GM19438 (cell line): ENCODE measurements at regions not wholly inside any gene's neighbourhood (a gene's known extent, or its start where the extent isn't known, plus 50 kb on each side); places are given as distances from the start of the nearest gene placed in this dataset.

Experiments
- ATAC-seq: cut with Tn5 transposase; IDR thresholded peaks from one replicate; pipeline ENCODE4 v1.9.1; 2021; ENCODE audit warnings: low read depth; ENCODE audit not compliant: unreplicated experiment

DNA sequence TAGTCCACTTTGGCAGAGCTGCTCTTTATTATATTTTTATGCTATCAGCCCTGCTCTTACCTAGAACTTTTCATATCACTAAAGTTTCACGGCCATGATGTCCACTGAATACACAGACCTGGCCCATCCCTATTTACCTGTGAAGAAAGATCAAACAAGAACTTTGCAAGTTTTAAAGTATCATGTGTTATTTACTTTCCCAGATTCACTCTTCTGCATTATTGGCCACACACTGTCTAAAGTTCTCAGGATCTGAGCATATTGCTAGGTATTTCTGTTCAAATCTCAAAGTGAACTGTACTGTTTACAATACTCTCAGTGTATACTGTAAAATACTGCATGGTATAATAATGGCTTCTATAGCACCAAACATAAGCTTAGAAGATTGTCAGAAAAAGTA lies 405.2 kb downstream of the KLF12 start:
- no peak for ATAC-seq

DNA sequence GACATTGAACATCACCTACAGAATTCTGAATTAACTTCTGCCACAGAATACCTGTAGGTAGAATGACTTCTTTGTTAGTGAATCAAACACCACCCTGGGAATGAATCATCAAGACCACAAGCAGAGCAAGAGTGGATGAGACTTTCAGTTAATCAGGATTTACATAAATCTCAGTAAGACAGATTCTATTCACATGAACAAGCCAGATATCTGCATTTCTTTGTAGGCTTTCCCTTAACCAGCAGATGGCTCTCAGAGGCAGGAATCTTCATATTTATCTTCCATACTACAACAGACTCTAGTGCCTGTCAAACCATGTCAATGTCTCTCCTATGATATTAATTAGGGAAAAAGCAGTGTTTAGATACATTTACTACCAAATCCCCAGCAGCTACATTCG lies 412.1 kb downstream of the KLF12 start:
- ATAC-seq, result peak; percentile 76

DNA sequence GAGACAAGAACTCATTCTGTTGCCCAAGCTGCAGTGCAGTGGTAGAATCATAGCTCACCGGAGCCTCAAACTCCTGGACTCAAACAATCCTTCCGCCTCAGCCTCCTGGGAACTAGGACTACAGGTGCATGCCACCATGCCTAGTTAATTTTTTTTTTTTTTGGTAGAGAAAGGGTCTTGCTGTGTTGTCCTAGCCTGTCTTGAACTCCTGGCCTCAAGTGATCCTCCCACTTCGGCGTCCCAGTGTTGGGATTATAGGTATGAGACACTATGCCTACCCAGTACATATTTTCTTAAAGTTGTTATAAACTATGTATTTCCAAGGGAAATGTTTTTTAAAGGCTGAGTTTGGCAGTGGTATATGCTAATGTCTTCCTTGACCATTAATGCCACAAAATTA lies 412.6 kb downstream of the KLF12 start:
- ATAC-seq, result no peak

GRCh38 chr13:73720216-73720840 lies 413.9 kb downstream of the KLF12 start:
- no peak for ATAC-seq

DNA sequence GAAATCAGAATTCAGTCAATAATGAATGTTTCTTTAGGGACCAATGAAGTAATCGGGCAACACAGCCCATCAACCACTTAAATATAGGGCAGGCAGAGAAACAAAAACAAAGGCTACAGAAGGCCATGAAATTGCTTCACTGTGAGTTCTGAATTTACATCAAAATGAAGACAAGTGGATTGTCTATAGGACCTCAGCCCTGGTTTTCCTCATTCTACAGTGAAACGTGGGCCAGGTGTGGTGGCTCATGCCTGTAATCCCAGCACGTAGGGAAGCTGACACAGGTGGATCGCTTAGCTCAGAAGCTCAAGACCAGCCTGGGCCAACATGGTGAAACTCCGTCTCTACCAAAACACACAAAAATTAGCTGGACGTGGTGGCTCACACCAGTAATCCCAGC lies 416.0 kb downstream of the KLF12 start:
- no peak for ATAC-seq

DNA sequence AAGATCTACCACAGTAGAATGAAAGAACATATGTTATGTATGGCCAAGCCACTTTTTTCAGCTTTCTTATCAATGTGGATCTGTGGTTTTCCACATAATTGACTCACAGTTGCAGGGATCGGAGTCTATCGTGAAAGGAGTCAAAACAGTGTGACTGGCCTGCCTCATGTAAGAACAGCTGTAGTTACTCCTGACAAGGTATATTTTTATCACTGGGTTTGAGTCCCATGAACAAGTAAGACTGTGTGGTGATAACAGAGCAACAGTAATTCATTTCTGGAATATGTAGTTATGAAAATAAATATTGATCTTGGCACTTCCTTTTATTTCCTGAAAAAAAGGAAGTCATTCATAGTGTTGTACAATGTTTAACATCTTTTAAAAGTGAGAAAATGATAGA lies 416.6 kb downstream of the KLF12 start:
- ATAC-seq, result no peak

- ATAC-seq, result no peak
Observed at GRCh38 chr13:73715911-73716510, 418.2 kb downstream of the KLF12 start.

DNA sequence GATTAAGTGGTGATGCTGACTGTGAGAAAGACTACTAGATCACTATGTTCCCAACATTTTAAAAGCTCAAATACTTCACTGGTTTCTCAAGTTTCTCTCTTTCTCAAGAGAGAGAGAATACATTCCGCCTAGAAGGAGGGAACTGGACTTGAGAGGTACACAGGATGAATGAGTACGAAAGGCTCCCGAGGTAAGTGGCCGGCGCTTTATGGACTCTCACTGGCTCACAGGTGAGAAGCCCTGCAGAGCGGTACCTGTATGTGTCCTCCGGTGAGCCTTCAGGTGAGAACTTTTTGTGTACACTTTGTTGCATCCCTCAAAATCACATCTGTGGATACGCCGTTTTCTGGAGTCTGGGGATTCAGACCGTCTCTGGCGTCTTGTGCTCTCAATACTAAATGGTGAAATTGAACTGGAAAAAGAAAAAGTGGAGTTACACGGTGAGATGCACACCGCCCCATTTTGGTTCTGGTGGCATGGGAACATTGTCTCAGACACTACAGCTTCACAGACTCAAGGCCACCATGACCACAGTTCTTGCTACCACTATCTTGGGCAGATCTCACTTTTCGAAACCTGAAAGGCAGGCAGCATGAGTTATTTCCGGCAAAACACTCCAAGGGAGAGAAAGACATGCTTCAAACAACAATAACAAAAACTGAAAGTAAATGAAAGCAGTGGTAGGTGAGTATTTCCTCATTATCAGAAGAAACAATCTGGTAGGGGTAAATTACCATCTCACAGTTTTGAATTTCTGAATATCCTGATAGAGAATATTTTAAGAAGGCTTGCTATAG lies 418.9 kb downstream of the KLF12 start:
- ATAC-seq, result no peak

- no peak for ATAC-seq
Observed at GRCh38 chr13:73714522-73714921, 419.7 kb downstream of the KLF12 start.

- no peak for ATAC-seq
Observed at GRCh38 chr13:73708393-73708985, 425.7 kb downstream of the KLF12 start.

GRCh38 chr13:73704587-73704986 lies 429.6 kb downstream of the KLF12 start:
- ATAC-seq, result no peak

DNA sequence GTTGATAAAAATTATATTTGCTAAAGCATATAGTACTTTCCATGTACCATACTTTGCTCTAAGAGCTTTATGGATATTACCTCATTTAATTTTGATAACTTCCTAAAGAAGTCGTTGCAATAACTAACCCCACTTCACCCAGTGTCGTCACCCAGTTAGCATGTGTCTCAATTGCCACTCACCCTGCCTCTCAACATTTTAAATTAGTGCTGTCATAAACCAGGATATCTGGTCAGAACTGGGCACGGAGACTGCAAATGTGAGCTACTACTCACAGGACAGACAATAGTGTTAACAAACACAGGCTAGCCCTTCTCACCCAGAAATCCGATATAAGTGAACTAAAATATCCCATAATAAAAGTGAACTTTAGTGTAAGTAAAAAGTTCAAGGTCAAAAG lies 430.6 kb downstream of the KLF12 start:
- ATAC-seq, result no peak

GRCh38 chr13:73702419-73703071 lies 431.7 kb downstream of the KLF12 start:
- peak; percentile 60 for ATAC-seq

GRCh38 chr13:73701160-73701559 lies 433.0 kb downstream of the KLF12 start:
- ATAC-seq, result no peak

- ATAC-seq, result no peak
Observed at GRCh38 chr13:73698859-73699258, 435.3 kb downstream of the KLF12 start.

DNA sequence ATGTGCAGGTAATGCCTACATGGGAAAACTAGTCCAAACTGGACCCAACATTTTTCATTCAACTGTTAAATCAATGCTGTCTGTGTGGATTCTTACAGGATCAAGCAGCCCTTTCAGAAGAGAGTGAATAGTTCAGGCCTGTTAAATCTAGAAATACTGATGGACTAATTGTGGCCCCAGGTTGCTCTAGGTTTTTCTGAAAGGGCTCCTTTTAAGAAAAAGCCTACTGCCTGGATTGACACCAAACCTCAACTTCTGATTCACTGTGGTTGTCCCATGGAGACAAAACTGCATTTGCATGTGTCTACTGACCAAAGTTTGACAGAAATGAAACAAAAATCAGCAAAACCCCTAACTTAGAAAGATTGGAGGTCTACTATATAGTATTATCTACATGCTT lies 437.0 kb downstream of the KLF12 start:
- no peak for ATAC-seq

GRCh38 chr13:73696713-73697112 lies 437.5 kb downstream of the KLF12 start:
- no peak for ATAC-seq

GRCh38 chr13:73696271-73696670 lies 437.9 kb downstream of the KLF12 start:
- ATAC-seq, result no peak

- ATAC-seq, result no peak
Observed at GRCh38 chr13:73695325-73695724, 438.9 kb downstream of the KLF12 start.

- ATAC-seq, result no peak
Observed at GRCh38 chr13:73693215-73693614, 441.0 kb downstream of the KLF12 start.

- ATAC-seq, result no peak
Observed at GRCh38 chr13:73691891-73692290, 442.3 kb downstream of the KLF12 start.
